Sigmoid colon (tissue), 6 donors: ENCODE measurements at regions not wholly inside any gene's neighbourhood (a gene's known extent, or its start where the extent isn't known, plus 50 kb on each side); places are given as distances from the start of the nearest gene placed in this dataset.

Experiments used
- DNase-seq: peaks from one replicate; pipeline ENCODE4 v3.0.0-alpha.2; 2019
- H3K27ac ChIP-seq, 4 donors: fragments of 200-600 bp; sonication (generic); one replicate each; pipeline ENCODE4 v1.5.1; 2016 to 2019; ENCODE audit warnings: mild to moderate bottlenecking in 1 of 4
- H3K27me3 ChIP-seq, 3 donors: fragments of 200-600 bp; sonication (generic); one replicate each; pipeline ENCODE4 v1.5.1; 2019; ENCODE audit warnings: mild to moderate bottlenecking in 1 of 3
- H3K36me3 ChIP-seq, 4 donors: fragments of 200-600 bp; sonication (generic); one replicate each; pipeline ENCODE4 v1.5.1; 2016 to 2019
- H3K4me1 ChIP-seq, 4 donors: fragments of 200-600 bp; sonication (generic); one replicate each; pipeline ENCODE4 v1.5.1; 2017 to 2019
- H3K4me3 ChIP-seq, 4 donors: fragments of 200-600 bp; sonication (generic); one replicate each; pipeline ENCODE4 v1.5.1; 2017 to 2019; ENCODE audit warnings: mild to moderate bottlenecking in 2 of 4, moderate library complexity in 1 of 4
- H3K9me3 ChIP-seq, 4 donors: fragments of 200-600 bp in 3 of 4; sonication (generic) in 3 of 4; one replicate each; pipeline versions ENCODE4 v1.5.1 to v1.6.1; 2013 to 2019
- EP300 ChIP-seq, 4 donors: sonication (generic); formaldehyde crosslinking; IDR thresholded peaks; one replicate each; pipeline ENCODE4 v1.6.1; 2017; ENCODE audit warnings: antibody characterized with exemption in 4 of 4
- POLR2A ChIP-seq, 2 donors: fragments of 450-650 bp; IDR thresholded peaks; one replicate each; pipeline ENCODE4 v1.6.1; 2016; ENCODE audit warnings: antibody characterized with exemption in 2 of 2, mild to moderate bottlenecking in 2 of 2, moderate library complexity in 2 of 2
- POLR2AphosphoS5 ChIP-seq, 4 donors: sonication (generic); formaldehyde crosslinking; IDR thresholded peaks; one replicate each; pipeline ENCODE4 v1.6.1; 2017; ENCODE audit warnings: antibody characterized with exemption in 4 of 4
- WGBS, 2 donors: extraction: QIAGEN DNeasy Blood & Tissue Kit; methylation state at CpG; one replicate each; pipeline ENCODE4 v1.1.7; 2013; 5-methylcytosine and 5-hydroxymethylcytosine counted together
- intact Hi-C: fragments of 100-400 bp; cut with DNase I; formaldehyde crosslinking; loops from one replicate; pipeline ENCODE4 v1.15.1; 2023
- TF ChIP-seq, protein P1 (sequence below), 4 experiments: fragments of 450-650 bp in 3 of 4; fragments of 200-600 bp in 1 of 4; IDR thresholded peaks; one replicate each; pipeline ENCODE4 v1.5.1; 2016 to 2019; ENCODE audit warnings: antibody characterized with exemption in 4 of 4, mild to moderate bottlenecking in 3 of 4, moderate library complexity in 2 of 4
- donor health status: healthy with polysubstance abuse.
- donor health status: healthy.

DNA sequence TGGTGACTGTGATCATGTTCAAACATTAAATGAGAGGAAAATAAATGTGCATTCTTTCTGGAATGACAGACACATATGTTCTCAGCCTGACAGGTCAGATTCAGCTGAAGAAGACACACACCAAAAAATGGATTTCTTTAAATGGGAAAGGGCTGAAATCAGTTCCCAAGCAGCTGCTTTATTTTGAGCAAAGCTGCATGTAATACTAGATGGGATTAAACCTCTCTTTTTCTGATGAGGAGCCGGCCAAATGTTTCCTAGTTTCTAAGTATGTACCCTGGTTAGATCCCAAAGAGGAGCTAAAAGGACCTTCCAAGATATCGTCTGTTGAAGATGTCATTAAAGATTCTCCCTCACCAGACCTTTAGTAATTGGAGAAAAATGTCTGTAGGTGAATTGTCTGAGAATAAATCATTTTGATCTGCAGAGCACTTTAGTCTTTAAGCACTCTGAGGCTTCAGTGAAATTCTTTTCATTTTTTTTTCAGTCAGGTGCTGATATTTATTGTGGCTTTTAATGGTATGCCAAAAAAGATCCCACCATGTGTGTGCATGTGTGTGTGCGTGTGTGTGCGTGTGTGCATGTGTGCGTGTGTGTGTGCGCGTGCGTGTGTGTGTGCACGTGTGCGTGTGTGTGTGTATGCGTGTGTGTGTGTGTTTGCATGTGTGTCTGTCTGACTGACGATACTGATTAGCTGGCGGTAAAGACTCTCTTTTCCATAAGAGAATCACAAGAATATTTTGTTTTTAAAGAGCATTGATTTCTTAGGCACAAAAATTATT lies 175.8 kb downstream of the IRS1 start:
- Histone ChIP-seq H3K4me1 (peaks cover 0 to 32% (median 14%) of the 10 kb centered on the region in 4 donors), H3K9me3 (no peaks in the 10 kb centered on the region), H3K36me3 (no peaks in the 10 kb centered on the region), H3K4me3 (no peak overlapping the region), H3K27ac (peak overlapping the region in 3 of 4 donors; percentile 28 to 51 (median 41)), H3K27me3 (no peaks in the 10 kb centered on the region)
- 80 to 81% methylated on average over 13 of the region's 13 CpGs for WGBS, 2 donors
- TF ChIP-seq, protein P1, sequence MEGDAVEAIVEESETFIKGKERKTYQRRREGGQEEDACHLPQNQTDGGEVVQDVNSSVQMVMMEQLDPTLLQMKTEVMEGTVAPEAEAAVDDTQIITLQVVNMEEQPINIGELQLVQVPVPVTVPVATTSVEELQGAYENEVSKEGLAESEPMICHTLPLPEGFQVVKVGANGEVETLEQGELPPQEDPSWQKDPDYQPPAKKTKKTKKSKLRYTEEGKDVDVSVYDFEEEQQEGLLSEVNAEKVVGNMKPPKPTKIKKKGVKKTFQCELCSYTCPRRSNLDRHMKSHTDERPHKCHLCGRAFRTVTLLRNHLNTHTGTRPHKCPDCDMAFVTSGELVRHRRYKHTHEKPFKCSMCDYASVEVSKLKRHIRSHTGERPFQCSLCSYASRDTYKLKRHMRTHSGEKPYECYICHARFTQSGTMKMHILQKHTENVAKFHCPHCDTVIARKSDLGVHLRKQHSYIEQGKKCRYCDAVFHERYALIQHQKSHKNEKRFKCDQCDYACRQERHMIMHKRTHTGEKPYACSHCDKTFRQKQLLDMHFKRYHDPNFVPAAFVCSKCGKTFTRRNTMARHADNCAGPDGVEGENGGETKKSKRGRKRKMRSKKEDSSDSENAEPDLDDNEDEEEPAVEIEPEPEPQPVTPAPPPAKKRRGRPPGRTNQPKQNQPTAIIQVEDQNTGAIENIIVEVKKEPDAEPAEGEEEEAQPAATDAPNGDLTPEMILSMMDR (IDR thresholded peaks at IDR 0.05): no peak
- peak in 1 of 4 donors; percentile 24 for TF ChIP-seq POLR2AphosphoS5 (IDR thresholded peaks at IDR 0.05)
- TF ChIP-seq POLR2A (IDR thresholded peaks at IDR 0.05): no peak
- DNase-seq: no peak
- intact Hi-C loops: no loop called here

DNA sequence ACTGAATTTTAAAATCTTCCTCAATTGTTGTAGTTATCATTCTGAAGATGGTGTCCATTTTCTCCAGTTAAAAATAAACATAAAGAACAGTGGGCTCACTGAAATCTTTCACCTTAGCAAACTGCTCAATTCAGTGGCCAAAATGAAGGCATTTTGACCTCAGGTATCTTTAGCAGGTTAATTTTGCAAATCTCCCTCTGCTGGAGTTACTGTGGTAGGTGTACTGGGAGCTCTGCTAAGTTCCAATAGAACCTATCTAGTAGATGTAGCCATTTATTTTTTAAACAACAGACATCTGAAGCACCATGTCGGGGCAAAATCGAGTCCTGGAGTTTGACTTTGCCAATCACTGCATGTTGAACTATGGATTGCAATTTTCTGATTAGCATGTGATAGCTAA lies 177.1 kb downstream of the IRS1 start:
- peaks cover 0 to 32% (median 14%) of the 10 kb centered on the region in 4 donors for H3K4me1 ChIP-seq
- peak overlapping the region in 3 of 4 donors; percentile 28 to 51 (median 41) for H3K27ac ChIP-seq
- H3K36me3 ChIP-seq: no peaks in the 10 kb centered on the region
- WGBS, 2 donors: 94 to 95% methylated on average over 2 of the region's 2 CpGs
- no peak for TF ChIP-seq POLR2A (IDR thresholded peaks at IDR 0.05)
- TF ChIP-seq, protein P1 (IDR thresholded peaks at IDR 0.05): peak in 2 of 4 experiments; percentile 27 to 29
- no peak for TF ChIP-seq POLR2AphosphoS5 (IDR thresholded peaks at IDR 0.05)
- TF ChIP-seq EP300 (IDR thresholded peaks at IDR 0.05): no peak
- no peak for DNase-seq
- intact Hi-C loops: no loop called here
- no peaks in the 10 kb centered on the region for H3K27me3 ChIP-seq
- H3K4me3 ChIP-seq: no peak overlapping the region
- H3K9me3 ChIP-seq: no peaks in the 10 kb centered on the region

DNA sequence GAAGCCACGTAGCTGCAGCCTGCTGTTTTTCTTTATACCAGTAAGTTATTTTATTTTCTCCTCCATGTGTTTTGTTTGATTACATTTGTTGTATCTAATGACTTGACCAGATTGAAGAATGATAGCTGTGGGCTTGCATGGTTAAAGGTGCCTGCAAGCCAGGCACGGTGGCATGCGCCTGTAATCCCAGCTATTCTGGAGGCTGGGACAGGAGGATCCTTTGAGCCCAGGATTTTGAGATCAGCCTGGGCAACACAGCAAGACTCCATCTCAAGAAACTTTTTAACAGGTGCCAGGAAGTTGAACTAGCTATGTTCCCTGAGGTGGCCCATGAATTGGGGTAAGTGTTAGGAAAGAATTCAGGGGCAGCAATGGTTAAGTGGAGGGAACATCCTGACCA lies 179.4 kb downstream of the IRS1 start:
- Histone ChIP-seq H3K27me3 (no peaks in the 10 kb centered on the region), H3K4me3 (no peak overlapping the region), H3K9me3 (no peaks in the 10 kb centered on the region), H3K36me3 (no peaks in the 10 kb centered on the region), H3K4me1 (peaks cover 0 to 22% (median 12%) of the 10 kb centered on the region in 4 donors), H3K27ac (no peak overlapping the region)
- intact Hi-C loops: no loop called here
- WGBS, 2 donors: 79 to 91% methylated on average over 3 of the region's 3 CpGs
- no peak for DNase-seq
- TF ChIP-seq EP300 (IDR thresholded peaks at IDR 0.05): no peak

DNA sequence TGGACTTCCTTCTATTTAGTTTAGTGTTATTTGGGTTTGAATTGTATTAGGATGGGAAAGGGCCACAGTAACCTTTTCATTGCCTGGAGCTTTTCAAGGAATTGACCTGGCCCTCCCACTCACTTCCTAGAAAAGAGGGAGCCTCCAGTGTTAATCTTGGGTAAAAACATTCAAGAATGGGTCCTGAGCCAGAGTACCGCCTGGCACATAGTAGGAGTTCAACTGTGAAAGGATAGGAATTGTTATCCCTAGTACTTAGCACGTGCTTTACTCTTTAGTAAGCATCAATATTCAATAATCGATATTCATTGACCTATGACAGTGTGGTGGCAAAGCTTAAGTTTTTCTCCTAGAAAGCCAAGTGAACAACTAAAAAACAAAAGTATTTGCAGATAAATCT lies 179.9 kb downstream of the IRS1 start:
- no peaks in the 10 kb centered on the region for H3K9me3 ChIP-seq
- no peak for DNase-seq
- no peak overlapping the region for H3K4me3 ChIP-seq
- H3K4me1 ChIP-seq: peaks cover 0 to 22% (median 12%) of the 10 kb centered on the region in 4 donors
- H3K36me3 ChIP-seq: no peaks in the 10 kb centered on the region
- no peak overlapping the region for H3K27ac ChIP-seq
- TF ChIP-seq, protein P1 (IDR thresholded peaks at IDR 0.05): no peak
- TF ChIP-seq EP300 (IDR thresholded peaks at IDR 0.05): no peak
- TF ChIP-seq POLR2AphosphoS5 (IDR thresholded peaks at IDR 0.05): no peak
- no peak for TF ChIP-seq POLR2A (IDR thresholded peaks at IDR 0.05)
- intact Hi-C loops: no loop called here
- H3K27me3 ChIP-seq: no peaks in the 10 kb centered on the region
- WGBS, 2 donors: 86 to 90% methylated on average over 3 of the region's 3 CpGs

DNA sequence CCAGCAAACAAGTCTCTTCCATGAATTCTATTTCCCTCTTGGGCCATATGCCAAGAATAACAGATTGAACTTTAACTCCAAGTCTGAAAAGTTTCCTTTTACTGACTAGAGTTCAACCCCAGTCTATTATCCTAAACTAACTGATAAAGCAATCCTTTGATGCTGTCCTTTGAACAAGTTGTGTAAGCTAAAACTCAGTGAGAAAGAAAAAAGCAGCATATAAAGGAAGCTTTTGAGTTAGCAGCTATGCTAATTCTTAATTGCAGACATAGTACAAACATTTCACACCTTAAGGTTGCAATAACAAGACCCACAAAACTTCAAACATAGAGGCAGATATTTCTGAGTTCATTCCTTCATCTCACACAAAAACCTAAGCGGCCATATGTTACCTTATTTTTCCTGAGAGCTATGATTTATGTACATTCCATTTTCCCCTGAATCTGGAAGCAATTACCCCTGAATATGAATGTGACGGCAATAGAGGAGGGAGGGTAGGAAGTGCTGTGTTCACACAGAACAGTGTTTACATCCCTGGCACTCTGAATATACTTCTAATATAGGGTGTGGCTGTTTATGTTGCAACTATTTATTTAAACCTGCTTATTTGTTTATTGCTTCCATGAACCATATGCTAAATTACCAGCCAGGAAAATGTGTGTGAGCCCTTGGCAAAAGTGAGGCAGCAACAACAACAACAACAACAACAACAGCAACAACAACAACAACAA lies 180.6 kb downstream of the IRS1 start:
- no peak overlapping the region for H3K27ac ChIP-seq

More for the DNA sequence above, 180.6 kb downstream of the IRS1 start:
- H3K27me3 ChIP-seq: no peaks in the 10 kb centered on the region
- H3K36me3 ChIP-seq: no peaks in the 10 kb centered on the region
- intact Hi-C loops: no loop called here
- H3K4me3 ChIP-seq: no peak overlapping the region
- 15 to 58% methylated on average over 2 of the region's 2 CpGs for whole genome bisulfite sequencing, 2 donors
- TF ChIP-seq, protein P1 (IDR thresholded peaks at IDR 0.05): no peak
- TF ChIP-seq POLR2A (IDR thresholded peaks at IDR 0.05): no peak
- TF ChIP-seq POLR2AphosphoS5 (IDR thresholded peaks at IDR 0.05): no peak
- TF ChIP-seq EP300 (IDR thresholded peaks at IDR 0.05): no peak
- DNase-seq: no peak
- peaks cover 0 to 18% (median 12%) of the 10 kb centered on the region in 4 donors for H3K4me1 ChIP-seq
- no peaks in the 10 kb centered on the region for H3K9me3 ChIP-seq
